AG09309 (cell line): ENCODE measurements at regions not wholly inside any gene's neighbourhood (a gene's known extent, or its start where the extent isn't known, plus 50 kb on each side); places are given as distances from the start of the nearest gene placed in this dataset.

Source experiments
- DNase-seq: peaks from one replicate; pipeline ENCODE4 v3.0.0-alpha.2; 2010; ENCODE audit warnings: low read depth
- H3K4me3 ChIP-seq: 2 replicates; pipeline ENCODE4 v1.5.1; 2011; ENCODE audit warnings: mild to moderate bottlenecking, low read depth, low read length, moderate library complexity; ENCODE audit not compliant: control insufficient read depth
- CTCF ChIP-seq: IDR thresholded peaks from 2 replicates; pipeline ENCODE4 v1.5.1; 2011; ENCODE audit warnings: mild to moderate bottlenecking, low read depth, low read length, inconsistent platforms; ENCODE audit not compliant: insufficient read depth, control insufficient read depth; ENCODE audit errors: missing control alignments

DNA sequence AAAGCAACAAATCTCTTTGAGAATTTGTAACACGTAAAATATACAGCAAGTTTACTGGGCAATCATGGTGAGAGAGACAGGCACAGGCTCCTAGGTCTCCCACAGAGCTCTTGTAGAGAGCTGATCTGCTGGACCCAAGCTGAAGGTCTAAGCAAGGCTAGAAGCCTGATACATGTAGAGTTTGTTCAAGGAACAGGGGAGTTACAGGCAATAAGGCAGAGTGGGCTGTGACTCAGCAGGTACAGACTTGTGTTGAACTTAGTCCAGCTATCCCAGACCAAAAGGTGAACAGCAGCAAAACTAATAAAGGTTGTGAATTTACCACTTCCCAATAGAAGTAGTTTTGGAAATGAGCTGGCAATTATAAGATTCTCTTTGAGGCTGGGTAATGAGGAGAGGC, 273.6 kb downstream of the GRIN2B start:
- no peak overlapping the region for H3K4me3 ChIP-seq
- no peak for DNase-seq
- no peak for TF ChIP-seq CTCF

DNA sequence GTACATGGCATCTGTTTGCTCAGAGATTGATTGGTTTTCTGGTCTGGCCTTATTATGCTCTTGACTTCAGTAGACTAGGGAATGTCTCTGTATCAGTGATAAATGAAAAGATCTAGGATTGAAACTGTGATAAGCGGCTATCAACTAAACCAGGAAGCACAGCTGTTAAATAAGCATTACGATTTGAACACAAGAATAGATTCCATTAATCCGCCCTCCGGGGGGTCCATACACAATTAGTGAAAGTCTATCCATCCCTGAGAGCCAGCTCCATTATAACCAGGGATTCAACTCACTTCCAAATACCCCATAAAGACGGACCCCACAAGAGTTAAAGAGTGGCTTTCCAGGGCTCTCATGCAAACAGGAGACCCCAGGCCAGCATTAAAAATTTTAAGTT, 279.0 kb downstream of the GRIN2B start:
- H3K4me3 ChIP-seq = no peak overlapping the region
- DNase-seq = no peak
- no peak for TF ChIP-seq CTCF

GRCh38 chr12:13701502-13701901, 279.9 kb downstream of the GRIN2B start:
- TF ChIP-seq CTCF = no peak
- DNase-seq = no peak

GRCh38 chr12:13697973-13698372, 283.4 kb downstream of the GRIN2B start:
- TF ChIP-seq CTCF = no peak
- DNase-seq = no peak
- no peak overlapping the region for H3K4me3 ChIP-seq

More at GRCh38 chr12:13701502-13701901, 279.9 kb downstream of the GRIN2B start:
- no peak overlapping the region for H3K4me3 ChIP-seq

GRCh38 chr12:13695781-13696180, 285.6 kb downstream of the GRIN2B start:
- no peak for DNase-seq
- TF ChIP-seq CTCF = no peak
- no peak overlapping the region for H3K4me3 ChIP-seq

GRCh38 chr12:13692332-13692731, 289.1 kb downstream of the GRIN2B start:
- H3K4me3 ChIP-seq = no peak overlapping the region
- no peak for TF ChIP-seq CTCF
- no peak for DNase-seq

DNA sequence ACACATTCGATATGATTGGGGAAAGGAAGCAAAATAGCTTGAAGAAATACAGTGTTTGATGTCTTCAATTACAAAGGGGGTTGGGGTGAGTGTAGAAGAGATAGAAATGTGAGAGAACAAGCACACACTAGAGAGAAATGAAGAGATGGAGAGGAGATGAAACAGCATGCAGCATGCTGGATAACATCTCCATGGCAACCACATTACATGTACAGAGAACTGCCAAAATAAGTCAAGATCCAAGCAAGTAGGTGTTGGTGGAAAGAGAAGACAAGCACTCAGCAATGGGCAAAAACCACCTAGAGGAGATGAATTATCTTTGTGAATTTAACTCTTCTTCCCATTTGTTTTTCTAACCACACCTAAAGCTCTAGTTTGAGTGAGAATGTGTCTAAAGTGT, 289.8 kb downstream of the GRIN2B start:
- DNase-seq = no peak
- no peak overlapping the region for H3K4me3 ChIP-seq
- TF ChIP-seq CTCF = no peak
